ENCODE measurements at regions not wholly inside any gene's neighbourhood (a gene's known extent, or its start where the extent isn't known, plus 50 kb on each side); places are given as distances from the start of the nearest gene placed in this dataset.

GRCh38 chr6:108768792-108769524 lies 79.3 kb upstream of the ARMC2 start:
- intact Hi-C loops (cut with DNase I, micrococcal nuclease), result no loop called here
- ATAC-seq (no peak), DNase-seq (no peak)

- intact Hi-C loops (cut with DNase I, micrococcal nuclease), result no loop called here
- DNase-seq, result no peak
- no peak for ATAC-seq
Observed at GRCh38 chr6:108771421-108771820, 76.8 kb upstream of the ARMC2 start.

- no peak for ATAC-seq
- no peak for DNase-seq
- intact Hi-C loops (cut with DNase I, micrococcal nuclease), result no loop called here
Observed at GRCh38 chr6:108774555-108774954, 73.7 kb upstream of the ARMC2 start.

- ATAC-seq (no peak), DNase-seq (no peak)
- intact Hi-C loops (cut with DNase I, micrococcal nuclease), result no loop called here
Observed at GRCh38 chr6:108777536-108777935, 70.7 kb upstream of the ARMC2 start.

GRCh38 chr6:108778421-108779186 lies 69.6 kb upstream of the ARMC2 start:
- intact Hi-C loops (cut with DNase I, micrococcal nuclease), result no loop called here
- DNase-seq (no peak), ATAC-seq (no peak)

DNA sequence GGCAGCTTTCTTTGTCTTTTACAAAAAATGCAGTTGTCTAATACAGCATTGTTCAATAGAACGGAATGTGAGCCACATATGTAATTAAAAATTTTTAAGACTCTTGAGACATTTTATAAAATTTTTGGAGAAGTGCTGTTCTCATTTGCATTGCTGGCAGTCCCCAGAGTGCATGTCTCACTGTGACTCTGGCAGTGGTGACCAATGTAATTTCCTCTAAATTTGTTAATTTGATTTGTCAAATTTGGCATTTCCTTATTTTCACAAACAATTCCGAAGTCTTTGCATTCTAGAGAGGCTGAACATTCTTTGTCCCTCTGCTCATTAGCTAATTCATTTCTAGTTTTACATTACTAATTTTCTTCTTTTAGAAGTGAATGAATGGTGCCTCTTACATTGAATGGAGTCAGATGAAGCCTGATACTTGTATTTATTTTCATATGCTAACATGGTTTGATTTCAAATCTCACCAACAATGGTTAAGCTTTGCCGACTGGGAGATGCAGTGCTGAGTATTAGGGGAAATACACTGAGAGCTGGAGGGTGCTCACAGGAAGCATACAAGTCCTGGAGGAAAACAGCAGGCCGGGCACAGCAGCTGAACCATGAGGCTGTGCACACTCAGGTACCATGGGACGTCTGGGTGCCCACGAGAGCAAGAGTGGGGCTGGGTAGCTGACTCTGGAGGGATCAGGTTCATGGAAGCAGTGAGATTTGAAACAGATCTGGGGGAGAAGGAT lies 68.5 kb upstream of the ARMC2 start:
- intact Hi-C loops (cut with DNase I, micrococcal nuclease), result loop anchor here in 1 of 2 donors (10.0 kb wide), 2 partner anchors 55 to 235 kb away; no protein-coding TSS in a partner anchor
- no peak for ATAC-seq
- no peak for DNase-seq

GRCh38 chr6:108780784-108781183 lies 67.4 kb upstream of the ARMC2 start:
- intact Hi-C loops (cut with DNase I, micrococcal nuclease), result loop anchor here in 1 of 2 donors (10.0 kb wide), 2 partner anchors 54 to 236 kb away; no protein-coding TSS in a partner anchor
- ATAC-seq (no peak), DNase-seq (no peak)

GRCh38 chr6:108781419-108782100 lies 66.7 kb upstream of the ARMC2 start:
- intact Hi-C loops (cut with DNase I, micrococcal nuclease), result loop anchor here in 1 of 2 donors (10.0 kb wide), 2 partner anchors 53 to 237 kb away; no protein-coding TSS in a partner anchor
- DNase-seq (no peak), ATAC-seq (peak; percentile 13)

DNA sequence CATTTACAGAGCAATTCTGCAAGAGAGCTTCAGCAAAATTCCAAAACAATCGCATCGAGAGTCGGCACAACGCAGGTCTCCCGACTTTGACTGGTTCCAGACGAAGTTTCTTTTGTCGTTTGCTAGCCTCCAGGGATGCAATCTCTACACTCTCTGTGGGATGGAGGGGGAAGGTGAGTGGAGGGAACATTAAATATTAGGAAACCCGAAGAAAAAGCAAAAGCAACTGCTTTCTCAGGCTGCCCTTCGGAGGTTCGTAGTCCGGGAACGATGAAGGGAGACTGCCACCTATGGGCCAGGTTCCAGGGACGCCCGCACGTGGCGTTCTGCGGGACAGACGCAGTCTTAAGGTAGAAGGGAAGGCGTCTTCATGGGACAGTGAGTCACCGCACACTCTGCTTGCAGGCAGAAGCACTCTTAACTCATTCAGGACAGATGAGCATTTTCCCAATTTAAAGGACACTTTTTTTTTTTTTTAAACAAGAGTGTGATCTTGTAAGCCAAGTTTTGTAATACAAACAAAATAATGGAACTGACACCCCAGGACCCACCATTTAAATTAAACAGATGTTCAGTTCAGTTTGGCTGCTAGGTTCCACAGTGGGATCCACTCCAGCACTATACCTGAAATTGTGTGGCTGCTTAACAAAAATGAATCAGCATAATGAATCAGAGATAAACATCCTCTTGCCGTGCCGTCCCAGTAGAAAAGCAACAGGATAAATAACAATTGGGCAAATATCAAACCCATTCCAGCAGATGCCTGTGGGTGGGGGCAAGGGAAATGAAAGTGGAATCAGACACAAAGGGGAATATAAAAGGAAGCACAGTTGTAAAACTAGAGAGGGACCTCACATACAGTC lies 65.8 kb upstream of the ARMC2 start:
- ATAC-seq (peak; percentile 100), DNase-seq (peak; percentile 87 to 90)
- intact Hi-C loops (cut with DNase I, micrococcal nuclease), result loop anchor here in 1 of 2 donors (10.0 kb wide), 2 partner anchors 52 to 238 kb away; no protein-coding TSS in a partner anchor

DNA sequence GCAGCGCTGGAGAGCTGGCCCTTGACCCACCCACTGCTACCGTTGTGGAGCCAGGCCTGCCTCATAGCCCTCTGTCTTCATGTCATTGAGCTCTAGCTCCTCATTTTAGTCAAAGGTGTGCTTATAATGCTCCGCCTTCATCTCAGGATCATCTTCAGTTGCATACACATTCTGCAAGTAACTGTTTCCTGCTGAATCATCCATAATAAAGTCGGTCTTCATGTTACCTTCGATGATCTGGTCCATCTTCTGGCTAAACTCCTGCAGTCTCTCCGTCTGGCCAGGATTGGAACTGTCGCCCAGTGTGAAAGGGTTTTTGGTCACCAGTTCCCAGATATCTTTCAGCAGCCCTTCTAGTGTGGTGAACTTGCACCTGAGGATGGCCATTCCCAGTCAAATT lies 62.6 kb upstream of the ARMC2 start:
- intact Hi-C loops (cut with DNase I, micrococcal nuclease), result loop anchor here in 1 of 2 donors (10.0 kb wide), 2 partner anchors 49 to 241 kb away; no protein-coding TSS in a partner anchor
- no peak for ATAC-seq
- DNase-seq, result no peak

DNA sequence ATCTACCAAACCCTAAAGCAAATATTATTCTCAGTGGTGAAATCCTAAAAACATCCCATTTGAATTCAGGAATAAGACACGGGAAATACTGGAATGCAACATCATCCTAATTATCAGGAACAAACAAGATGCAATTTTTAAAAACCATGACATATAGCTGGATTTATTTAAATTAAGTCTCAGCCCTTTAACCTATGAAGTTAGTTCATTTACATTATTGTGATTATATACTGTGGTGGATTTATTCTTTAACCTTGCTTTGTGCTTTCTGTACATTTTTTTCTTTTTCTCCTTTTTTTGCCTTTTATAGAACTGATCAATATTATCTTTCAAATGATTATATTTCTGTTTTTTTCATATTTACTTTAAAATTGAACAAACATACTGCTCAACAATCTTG lies 59.8 kb upstream of the ARMC2 start:
- intact Hi-C loops (cut with DNase I, micrococcal nuclease), result loop anchor here in 1 of 2 donors (10.0 kb wide), 2 partner anchors 46 to 244 kb away; no protein-coding TSS in a partner anchor
- ATAC-seq (no peak), DNase-seq (no peak)

GRCh38 chr6:108789475-108789874 lies 58.7 kb upstream of the ARMC2 start:
- intact Hi-C loops (cut with DNase I, micrococcal nuclease), result loop anchor here in 1 of 2 donors (10.0 kb wide), 2 partner anchors 45 to 245 kb away; no protein-coding TSS in a partner anchor
- ATAC-seq, result no peak
- no peak for DNase-seq

- DNase-seq (no peak), ATAC-seq (no peak)
- intact Hi-C loops (cut with DNase I, micrococcal nuclease), result no loop called here
Observed at GRCh38 chr6:108791700-108792099, 56.5 kb upstream of the ARMC2 start.

DNA sequence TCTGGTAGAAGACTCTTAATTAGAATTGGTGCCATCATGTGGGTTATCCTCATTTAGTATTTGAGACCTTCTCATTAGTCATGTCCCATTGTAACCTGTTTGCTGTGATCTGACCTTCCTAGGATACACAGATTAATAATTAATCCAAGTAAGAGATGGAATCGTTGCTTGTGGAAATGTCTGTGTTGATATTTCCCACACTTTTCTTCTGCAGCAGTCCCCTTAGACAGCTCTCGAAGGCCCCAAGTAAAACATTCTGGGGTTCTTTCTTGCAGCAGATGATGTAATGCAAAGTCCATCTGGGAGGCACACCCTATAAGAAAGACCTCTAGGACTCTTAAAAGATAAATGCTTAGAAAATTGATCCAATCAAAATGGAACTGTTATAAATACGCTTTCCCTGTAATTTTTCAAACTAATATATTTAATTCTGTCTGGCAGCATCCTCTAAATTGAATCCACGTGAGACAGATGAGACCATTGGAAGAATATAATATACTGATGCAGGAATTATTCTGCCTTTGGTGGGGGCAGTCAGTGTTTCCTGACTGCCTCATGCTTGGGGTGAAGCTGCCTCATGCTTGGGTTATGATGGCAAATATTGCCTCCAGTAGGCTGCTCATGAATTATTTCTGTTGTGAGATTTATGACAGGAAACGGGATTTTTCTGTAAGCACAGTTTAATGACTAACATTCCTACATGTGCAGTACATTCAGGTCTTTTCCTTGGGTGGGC lies 54.5 kb upstream of the ARMC2 start:
- no peak for ATAC-seq
- no peak for DNase-seq
- intact Hi-C loops (cut with DNase I, micrococcal nuclease), result no loop called here

DNA sequence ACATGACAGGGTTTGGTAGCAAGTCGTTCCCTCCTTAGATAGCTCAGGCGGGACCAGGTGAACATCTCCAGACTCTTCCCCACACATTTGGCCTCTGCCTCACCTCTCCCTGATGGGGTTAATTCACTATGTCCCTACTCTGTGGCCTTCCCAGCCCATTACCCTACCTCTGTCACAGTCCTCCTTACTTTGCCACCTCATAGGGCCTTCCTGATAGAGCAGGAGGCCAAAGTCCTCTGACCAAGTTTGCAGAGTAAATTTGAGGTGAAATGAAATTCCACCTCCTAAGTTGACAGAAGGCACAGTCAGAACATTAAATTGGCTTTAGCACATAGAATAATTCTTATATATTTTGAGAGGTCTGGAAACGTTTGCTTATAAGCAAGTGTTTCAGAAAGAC lies 53.1 kb upstream of the ARMC2 start:
- ATAC-seq, result peak; percentile 89
- DNase-seq, result no peak
- intact Hi-C loops (cut with DNase I, micrococcal nuclease), result no loop called here

DNA sequence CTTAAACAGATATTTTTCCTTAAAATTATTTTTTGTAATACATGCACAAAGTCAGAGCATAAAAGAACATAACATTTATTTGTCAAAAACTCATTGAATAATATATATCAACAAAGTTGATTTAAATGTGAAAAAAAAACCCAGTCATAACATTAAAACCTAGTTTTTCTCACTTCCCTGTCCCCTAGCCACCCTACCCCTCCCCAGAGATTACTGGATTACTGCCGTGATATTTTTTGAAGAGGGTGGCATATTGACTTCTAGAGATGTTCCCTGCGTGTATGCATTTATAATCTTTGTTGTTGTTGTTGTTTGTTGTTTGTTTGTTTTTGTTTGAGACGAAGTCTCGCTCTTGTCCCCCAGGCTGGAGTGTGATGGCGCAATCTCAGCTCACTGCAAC lies 52.4 kb upstream of the ARMC2 start:
- ATAC-seq (no peak), DNase-seq (no peak)
- intact Hi-C loops (cut with DNase I, micrococcal nuclease), result no loop called here

GRCh38 chr6:108796875-108797274 lies 51.3 kb upstream of the ARMC2 start:
- DNase-seq (no peak), ATAC-seq (no peak)
- intact Hi-C loops (cut with DNase I, micrococcal nuclease), result no loop called here

All from left colon (tissue), 2 donors.